ENCODE measurements at regions not wholly inside any gene's neighbourhood (a gene's known extent, or its start where the extent isn't known, plus 50 kb on each side); places are given as distances from the start of the nearest gene placed in this dataset.

DNA sequence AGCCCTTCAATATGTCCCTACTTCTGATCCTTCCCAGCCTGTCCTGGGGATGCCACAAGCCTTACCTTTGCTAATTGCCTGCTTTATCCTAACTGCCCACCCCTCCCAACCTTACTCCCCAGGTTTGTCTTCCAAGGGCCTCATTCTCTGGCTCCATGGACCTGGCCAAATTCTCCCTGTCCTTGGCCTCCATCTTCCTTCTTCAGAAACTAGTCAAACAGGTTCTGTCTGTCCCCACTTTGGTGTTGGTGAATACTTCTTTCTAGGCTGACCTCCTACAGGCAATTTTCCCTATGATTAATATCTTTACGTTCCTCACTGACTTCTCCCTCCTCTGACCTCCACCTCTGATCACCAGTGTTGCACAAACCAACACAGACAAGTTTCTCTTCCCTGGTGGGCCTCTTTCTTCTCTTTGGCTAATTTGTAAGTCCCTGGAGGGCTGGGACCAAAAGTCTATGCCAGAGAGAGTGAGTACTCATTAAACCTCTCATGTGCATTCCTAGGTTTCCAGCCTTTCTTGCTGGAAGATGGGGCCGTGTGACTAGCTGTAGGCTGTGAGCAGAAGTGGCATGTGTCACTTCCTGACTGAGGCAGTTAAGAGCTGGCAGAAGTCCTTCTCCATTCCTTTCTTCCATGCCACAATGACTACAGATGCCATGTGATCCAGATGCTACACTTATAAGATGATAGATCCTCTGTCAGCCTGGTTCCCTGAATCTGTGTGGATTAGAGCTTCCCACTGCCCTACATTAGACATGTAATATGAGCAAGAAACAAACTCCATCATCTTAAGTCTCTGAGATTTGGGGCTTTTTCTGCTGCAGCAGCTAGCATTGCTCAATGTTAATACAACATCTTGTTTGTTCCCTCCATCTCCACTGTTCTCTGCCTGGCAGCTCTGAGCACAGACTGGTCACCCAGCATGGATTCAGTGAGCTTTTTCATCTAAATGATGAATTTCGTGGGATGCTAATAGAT, 382.7 kb downstream of the RPS24 start:
- no peaks in the 10 kb centered on the region for H4K20me1 ChIP-seq (ENCODE audit: insufficient read depth)
- ChIA-PET CTCF (no interaction called here), POLR2A (no interaction called here), RAD21 (ENCODE audit: low non-redundant PET in 1 of 2, low total read pairs in 2 of 2, uncharacterized antibody in 2 of 2, unreplicated experiment in 2 of 2) (no interaction called here)
- H3K9me3 ChIP-seq (ENCODE audit: control insufficient read depth in 1 of 2, insufficient read depth in 1 of 2, low read depth in 1 of 2, low read length in 2 of 2), result no peaks in the 10 kb centered on the region
- ATAC-seq (no peak), DNase-seq (ENCODE audit: low read depth, low spot score) (no peak)
- peaks cover 6 to 11% of the 10 kb centered on the region in 2 experiments for H3K4me1 ChIP-seq (ENCODE audit: control insufficient read depth in 1 of 2, insufficient read depth in 2 of 2, low read length in 2 of 2)
- intact Hi-C loops (cut with micrococcal nuclease), result no loop called here
- no peak overlapping the region for H3K9ac ChIP-seq (ENCODE audit: low read length)
- H3K4me2 ChIP-seq (ENCODE audit: low read length), result peak overlapping the region; percentile 34
- H3K27me3 ChIP-seq (ENCODE audit: insufficient read depth, low read length), result no peaks in the 10 kb centered on the region
- no peaks in the 10 kb centered on the region for H3K79me2 ChIP-seq (ENCODE audit: insufficient read depth, low read length)
- no peak overlapping the region for H3K4me3 ChIP-seq (replicated peaks in 1 of 2; ENCODE audit: low read depth in 1 of 2, low read length in 2 of 2)
- H3K36me3 ChIP-seq (ENCODE audit: control insufficient read depth in 1 of 2, insufficient read depth in 2 of 2, low read length in 2 of 2), result no peaks in the 10 kb centered on the region
- TF ChIP-seq SP1 (IDR thresholded peaks at IDR 0.05; ENCODE audit: low read depth) (no peak; the same call in 1 of the 2 replicates), RAD21 (IDR thresholded peaks at IDR 0.05; ENCODE audit: low read depth) (no peak), EZH2 (IDR thresholded peaks at IDR 0.05) (no peak), ZBTB33 (IDR thresholded peaks at IDR 0.05; ENCODE audit: extremely low read depth, insufficient replicate concordance, low read length) (no peak), POLR2AphosphoS5 (IDR thresholded peaks at IDR 0.05; ENCODE audit: low read depth, low read length) (no peak), ELF1 (IDR thresholded peaks at IDR 0.05; ENCODE audit: borderline replicate concordance, low read depth) (no peak), REST (IDR thresholded peaks at IDR 0.05; ENCODE audit: low read depth) (no peak), CBX3 (IDR thresholded peaks at IDR 0.05; ENCODE audit: low read depth) (no peak), EZH2phosphoT487 (IDR thresholded peaks at IDR 0.05; ENCODE audit: borderline replicate concordance) (no peak), CTCF (IDR thresholded peaks at IDR 0.05 in 2 of 3, conservative IDR thresholded peaks at IDR 0.05 in 1 of 3; ENCODE audit: borderline replicate concordance in 1 of 3, insufficient read depth in 1 of 3, low read depth in 2 of 3, low read length in 2 of 3) (no peak), JUND (IDR thresholded peaks at IDR 0.05) (no peak), EGR1 (IDR thresholded peaks at IDR 0.05; ENCODE audit: low read depth) (no peak), POLR2A (IDR thresholded peaks at IDR 0.05; ENCODE audit: borderline replicate concordance, extremely low read depth, insufficient read depth, insufficient read length) (no peak), FOSL1 (IDR thresholded peaks at IDR 0.05; ENCODE audit: low read depth) (no peak)
- TF ChIP-seq, protein P1, sequence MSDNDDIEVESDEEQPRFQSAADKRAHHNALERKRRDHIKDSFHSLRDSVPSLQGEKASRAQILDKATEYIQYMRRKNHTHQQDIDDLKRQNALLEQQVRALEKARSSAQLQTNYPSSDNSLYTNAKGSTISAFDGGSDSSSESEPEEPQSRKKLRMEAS (IDR thresholded peaks at IDR 0.05), result no peak
- TF ChIP-seq, protein P2, sequence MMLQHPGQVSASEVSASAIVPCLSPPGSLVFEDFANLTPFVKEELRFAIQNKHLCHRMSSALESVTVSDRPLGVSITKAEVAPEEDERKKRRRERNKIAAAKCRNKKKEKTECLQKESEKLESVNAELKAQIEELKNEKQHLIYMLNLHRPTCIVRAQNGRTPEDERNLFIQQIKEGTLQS (IDR thresholded peaks at IDR 0.05), result no peak
- no peak overlapping the region for H2AFZ ChIP-seq (ENCODE audit: low read depth, low read length, poor library complexity, severe bottlenecking)
- no peak overlapping the region for H3K27ac ChIP-seq (ENCODE audit: low read depth, low read length)
- no TSS peak for BruUV-seq (replicated peaks)
- no peaks in the 10 kb centered on the region for H3K9me2 ChIP-seq (ENCODE audit: insufficient read depth)

Data from HCT116 (cell line).